ENCODE measurements at regions not wholly inside any gene's neighbourhood (a gene's known extent, or its start where the extent isn't known, plus 50 kb on each side); places are given as distances from the start of the nearest gene placed in this dataset.

- TF ChIP-seq CTCF (IDR thresholded peaks at IDR 0.05; ENCODE audit: low read length) (no peak), EZH2 (IDR thresholded peaks at IDR 0.05; ENCODE audit: borderline replicate concordance, low read length) (no peak)
Observed at GRCh38 chr16:52773026-52773425, 226.1 kb upstream of the TOX3 start.

Data from OCI-LY1 (cell line).